GM21367 (cell line): ENCODE measurements at regions not wholly inside any gene's neighbourhood (a gene's known extent, or its start where the extent isn't known, plus 50 kb on each side); places are given as distances from the start of the nearest gene placed in this dataset.
A peak's percentile ranks its signal among the peaks of the same experiment; 100 is the strongest.
"Not testable (repeated sequence)": the region's sequence is repeated elsewhere in the genome, so short reads cannot be mapped to it uniquely, and the experiment has no call there.

Experiments
- ATAC-seq: cut with Tn5 transposase; IDR thresholded peaks from one replicate; pipeline ENCODE4 v1.9.1; 2021; ENCODE audit not compliant: unreplicated experiment

DNA sequence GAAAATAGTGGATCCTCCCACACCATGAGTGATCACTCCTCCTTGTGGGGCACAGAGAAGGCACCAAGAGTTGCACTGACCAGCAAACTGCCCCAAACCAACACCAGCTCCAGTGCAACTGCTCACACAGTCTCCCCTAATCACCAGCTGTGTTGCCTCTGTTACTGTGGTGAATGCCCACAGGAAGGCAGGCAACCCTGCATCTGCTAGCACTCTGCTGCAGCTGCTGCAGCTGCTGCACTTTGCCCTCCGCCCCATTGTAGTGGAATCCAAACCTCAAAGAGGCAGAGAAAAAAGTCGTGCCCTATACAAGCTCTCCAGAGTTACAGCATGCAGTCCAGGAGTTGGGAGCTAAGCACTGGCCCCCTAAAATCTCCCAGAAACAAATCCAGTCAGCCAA is 339.6 kb downstream of the TRIM36 start:
- ATAC-seq = no peak

DNA sequence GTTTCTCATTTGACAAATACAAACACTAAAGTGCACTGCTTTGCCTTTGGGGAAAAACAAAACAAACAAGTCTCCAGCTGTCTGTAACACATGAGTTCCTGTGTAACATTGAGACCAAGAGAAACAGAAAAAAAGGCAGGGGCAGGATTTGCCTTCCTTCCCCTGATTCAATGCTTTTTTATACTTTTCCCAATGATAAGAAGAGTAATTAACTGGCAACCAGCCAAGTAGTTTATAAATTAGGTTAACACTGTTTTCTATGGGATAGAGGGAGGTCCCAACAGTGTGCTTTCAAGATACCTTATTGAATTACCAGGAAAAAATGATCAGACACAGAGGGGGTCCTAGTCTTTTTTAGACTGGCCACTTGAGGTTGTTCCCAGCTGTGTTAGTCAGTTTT is 346.8 kb downstream of the TRIM36 start:
- no peak for ATAC-seq

DNA sequence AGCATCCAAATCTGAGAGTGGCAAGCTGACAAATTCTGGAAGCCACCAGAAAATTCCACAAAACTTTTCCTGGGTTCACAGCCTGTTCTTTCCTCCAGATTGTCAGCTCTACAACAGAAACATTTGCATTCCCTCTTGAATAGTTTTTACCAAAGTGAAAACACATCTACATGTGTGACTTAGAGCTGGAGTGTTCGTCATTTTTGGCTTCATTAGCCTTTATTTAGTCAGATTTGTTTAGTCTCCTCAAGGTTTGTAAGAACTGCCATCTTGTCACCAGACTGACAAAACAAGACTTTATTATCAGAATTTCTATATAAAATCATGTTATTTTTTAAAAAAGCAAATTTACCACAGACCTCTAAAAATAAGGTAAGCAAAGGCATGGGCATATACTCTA is 347.3 kb downstream of the TRIM36 start:
- no peak for ATAC-seq

DNA sequence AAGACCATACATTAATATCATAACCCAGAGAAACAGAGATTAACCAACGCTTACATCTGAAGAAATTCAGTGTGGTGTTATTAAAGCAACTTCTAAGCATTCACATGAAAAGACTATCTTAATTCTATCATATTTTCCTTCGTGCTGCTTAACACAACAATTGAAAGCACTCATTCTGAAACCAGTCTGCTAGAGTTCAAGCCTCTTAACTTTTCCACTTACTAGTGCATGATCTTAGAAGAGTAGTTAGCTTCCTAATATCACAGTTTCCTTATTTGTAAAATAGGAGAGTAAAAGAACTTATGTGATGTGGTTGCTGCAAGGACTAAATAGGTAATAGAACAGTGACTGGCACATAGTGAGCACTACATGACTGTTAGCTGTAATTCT is 379.3 kb downstream of the TRIM36 start:
- ATAC-seq = no peak

DNA sequence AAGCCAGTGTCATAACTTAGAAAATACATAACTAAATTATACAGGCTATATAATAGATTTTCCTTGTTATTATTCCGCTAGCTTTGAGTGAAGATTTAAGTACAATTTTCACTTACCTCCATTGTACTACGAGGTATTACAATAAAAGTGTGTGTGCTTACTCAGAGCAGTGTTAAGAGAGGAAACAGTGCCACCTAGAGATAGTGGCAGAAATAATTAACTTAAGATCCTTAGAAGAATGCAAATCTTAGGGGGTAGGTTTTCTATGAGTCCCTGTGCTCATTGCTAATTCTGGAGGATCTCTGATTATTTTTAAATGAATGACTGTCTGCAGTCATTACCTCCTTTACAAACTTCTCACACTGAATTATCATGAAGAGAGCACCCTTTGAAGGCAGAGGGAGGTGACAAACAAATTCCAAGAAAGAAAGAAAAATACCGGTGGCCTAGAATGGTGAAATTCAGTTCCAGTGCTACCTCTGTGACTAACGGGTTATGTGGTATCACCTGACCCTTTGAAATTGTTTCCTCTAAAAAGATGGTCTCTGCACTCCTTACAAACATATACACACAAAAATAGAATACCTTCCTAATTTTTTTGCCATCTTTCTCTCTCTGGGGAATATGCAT is 379.8 kb downstream of the TRIM36 start:
- peak; percentile 80 for ATAC-seq

DNA sequence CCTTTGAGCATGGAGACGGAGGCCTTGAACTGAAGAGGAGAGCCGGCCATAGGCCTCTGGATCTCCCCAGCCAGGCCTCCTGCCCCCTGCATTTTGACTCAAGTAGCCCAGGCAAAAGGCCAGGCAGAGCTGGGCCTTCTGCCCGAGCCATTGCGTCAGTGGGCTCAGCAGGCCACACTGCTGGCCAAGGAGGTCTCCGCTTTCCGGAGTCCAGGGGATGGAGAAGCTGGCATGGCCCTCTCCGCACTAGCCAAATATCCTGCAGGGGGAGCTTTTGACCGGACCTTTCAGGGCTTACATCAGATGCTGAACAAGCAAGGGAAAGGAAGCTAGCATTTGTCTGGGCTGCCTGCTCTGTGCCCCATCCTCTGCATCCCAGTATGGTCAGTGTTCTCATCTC is 386.8 kb downstream of the TRIM36 start:
- no peak for ATAC-seq

DNA sequence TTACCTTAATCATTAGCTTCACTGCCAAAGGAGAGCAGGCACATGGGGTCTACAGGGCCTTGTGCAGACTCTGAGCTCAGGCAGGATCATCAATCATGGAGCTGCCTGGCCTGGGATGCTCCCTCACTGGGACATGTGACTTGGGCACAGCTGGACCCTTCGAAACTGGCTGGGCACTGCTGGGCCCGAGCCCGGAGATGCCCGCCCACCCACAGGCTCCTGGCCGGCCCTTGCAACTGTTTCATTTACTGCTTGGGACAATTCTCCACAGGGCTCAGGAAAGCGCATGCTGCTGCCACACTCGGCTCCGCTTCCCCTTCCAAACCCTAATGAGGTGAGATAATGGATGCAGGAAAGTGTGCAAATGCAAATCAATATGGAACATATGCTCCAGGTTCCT is 387.5 kb downstream of the TRIM36 start:
- no peak for ATAC-seq

DNA sequence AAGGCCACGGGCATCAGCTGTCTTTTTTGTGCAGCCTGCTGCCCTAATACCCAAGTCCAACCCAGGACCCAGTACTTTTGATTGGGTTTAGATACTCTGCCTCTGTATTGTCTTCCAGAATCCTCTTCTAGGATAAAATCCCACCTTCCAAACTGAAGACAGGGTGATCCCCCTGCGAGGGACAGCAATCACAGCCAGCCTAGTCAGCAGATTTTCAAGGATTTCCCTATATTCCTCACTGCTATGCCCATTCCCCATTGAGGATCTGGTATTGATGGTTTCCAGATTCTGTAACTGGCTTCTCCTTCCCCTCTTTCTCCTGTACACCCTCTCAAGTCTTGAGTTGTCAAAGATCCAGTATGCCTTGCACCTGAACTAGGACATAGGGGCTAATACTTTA is 389.4 kb downstream of the TRIM36 start:
- no peak for ATAC-seq

DNA sequence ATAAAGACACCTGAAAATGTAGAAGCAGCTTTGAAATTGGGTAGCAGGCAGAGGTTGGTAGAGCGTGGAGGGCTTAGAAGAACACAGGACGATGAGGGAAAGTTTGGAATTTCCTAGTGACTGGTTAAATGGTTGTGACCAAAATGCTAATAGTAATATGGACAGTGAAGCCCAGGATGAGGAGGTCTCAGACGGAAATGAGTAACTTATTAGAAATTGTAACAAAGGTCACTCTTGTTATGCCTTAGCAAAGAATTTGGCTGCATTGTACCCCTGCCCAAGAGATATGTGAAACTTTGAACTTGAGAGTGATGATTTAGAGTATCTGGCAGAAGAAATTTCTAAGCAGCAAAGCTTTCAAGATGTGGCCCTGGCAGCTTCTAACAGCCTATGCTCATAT is 382.5 kb downstream of the KCNN2 start:
- no peak for ATAC-seq

DNA sequence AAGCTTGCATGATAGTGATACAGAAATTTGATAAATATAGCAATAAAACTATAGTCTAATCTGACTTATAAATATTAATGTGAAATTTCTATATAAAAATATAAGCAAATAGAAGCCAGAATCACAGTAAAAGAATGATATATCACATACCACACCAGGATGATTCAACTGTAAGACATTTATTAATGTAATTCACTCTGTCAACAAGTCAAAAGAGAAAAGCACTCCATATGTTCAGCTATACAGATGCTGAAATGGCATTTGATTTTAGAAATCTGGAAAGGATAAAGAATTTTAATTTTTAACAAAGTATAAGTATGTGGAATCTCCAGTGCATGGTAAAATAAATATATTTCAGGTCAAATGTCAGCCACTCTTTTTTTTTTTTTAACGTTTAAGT is 372.4 kb downstream of the KCNN2 start:
- ATAC-seq = no peak

DNA sequence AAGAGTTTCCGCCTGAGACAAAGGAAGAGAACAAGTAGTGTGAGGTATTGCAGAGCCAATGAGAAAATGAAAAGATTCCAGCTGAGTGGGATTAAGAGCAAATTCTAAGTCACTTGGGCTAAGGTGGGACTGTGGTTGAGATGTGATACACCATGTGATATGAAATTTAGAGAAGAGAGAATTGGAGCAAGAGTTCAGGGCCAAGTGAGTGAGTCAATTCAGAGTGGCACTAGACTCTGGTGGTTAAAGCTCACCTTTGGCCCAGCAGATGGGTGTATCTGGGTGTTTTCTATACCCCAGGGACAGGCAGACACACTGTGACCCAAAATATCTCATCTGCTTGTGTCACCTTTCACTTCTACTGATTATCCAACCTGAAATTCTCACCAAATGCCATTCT is 368.1 kb downstream of the KCNN2 start:
- ATAC-seq = no peak

DNA sequence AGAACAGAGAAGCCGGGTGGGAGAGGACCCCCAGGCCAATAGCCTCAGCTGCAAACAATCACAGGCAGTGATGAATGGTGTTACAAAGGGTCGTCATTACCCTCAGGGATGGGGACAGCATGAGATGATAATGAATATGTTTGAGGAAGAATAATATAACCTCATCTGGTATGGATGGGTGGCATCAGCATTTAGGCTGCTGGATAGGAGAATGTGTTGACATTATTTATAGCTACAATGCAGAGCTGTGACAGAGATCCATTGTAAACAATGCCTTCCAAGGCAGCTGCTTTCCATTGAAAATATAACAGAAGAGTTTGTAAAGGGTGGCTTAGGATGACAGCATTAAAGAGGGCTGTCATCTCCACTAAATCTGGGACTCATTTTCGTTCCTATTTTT is 365.5 kb downstream of the KCNN2 start:
- no peak for ATAC-seq

DNA sequence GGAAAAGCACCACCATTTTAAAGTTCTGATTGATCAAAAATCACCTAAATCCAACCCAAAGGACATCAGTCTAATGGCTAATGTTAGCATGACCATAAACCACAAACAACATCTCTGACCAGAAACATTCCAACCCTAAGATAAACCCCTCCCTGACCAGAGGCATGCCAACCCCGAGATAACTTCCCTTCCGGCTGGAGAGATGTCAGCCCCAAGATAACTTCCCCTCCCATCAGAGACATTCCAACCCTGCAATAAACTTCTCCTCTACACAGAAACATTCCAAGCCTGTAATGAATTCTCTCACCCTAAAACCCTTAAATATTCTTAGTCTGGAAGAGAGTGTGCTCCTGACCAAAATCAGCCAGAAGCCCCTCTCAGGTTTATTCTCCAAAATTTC is 364.3 kb downstream of the KCNN2 start:
- ATAC-seq = no peak

DNA sequence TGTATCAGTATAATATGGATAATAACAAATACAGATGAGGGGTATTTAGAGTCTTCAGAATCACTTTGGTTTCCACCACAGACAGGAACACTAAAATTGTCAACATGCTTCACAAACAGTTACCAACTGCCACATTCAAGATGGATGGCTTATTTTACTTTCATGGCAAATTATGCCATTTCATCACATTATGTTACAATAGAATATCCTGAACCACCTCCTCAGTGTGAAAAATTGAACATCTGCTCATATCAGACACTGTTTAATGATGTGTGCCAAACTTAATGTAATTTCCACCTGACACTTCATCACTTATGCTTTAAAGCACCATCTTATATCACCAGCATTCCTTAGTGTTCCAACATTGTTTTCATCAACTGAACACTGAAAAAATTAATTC is 357.4 kb downstream of the KCNN2 start:
- no peak for ATAC-seq

DNA sequence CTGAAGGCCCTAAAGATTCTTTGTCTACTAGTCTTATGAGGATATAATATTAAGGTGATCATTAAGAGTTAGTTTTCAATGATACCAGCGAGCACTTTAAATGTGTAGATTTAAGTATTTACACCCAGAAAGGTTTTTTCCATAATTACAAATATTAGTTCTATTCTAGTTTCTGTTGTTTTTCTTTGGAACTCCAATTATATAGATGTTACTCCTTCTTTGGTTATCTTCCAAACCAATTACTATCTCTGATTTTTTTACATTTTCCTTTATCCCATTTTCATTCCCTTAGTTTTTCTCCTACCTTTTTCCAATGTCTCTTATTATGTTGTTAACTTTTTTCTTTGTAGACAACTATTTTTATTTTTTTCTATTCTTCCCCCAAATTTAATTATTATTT is 355.1 kb downstream of the KCNN2 start:
- ATAC-seq = no peak

DNA sequence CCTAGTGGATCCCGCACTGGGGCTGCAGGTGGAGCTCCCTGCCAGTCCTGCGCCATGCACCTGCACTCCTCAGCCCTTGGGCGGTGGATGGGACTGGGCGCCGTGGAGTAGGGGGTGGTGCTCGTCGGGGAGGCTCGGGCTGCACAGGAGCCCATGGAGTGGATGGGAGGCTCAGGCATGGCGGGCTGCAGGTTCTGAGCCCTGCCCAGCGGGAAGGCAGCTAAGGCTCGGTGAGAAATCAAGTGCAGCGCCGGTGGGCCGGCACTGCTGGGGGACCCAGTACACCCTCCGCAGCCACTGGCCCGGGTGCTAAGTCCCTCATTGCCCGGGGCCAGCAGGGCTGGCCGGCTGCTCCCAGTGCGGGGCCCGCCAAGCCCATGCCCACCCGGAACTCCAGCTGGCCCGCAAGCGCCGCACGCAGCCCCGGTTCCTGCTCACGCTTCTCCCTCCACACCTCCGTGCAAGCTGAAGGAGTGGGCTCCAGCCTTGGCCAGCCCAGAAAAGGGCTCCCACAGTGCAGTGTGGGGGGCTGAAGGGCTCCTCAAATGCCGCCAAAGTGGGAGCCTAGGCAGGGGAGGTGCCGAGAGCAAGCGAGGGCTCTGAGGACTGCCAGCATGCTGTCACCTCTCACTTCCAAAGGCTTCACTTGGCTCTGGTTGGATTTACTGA is 342.5 kb downstream of the KCNN2 start:
- ATAC-seq = not testable (repeated sequence)

DNA sequence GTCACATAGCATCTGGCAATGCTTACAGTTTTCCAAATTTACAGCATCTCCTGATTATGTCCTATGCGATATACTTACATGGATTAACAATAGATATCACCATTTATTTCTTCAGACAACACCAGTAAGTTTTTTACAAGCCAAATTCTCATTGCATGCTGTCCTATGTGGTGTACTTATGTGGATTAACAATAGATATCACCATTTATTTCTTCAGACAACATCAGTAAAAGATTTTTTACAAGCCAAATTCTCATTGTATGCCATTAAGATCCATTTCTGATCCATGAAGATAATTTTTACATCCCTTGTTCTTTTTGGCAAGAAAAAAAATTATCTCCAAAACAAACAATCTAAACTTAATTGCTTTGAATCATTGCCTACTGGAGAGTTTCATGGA is 340.9 kb downstream of the KCNN2 start:
- no peak for ATAC-seq

DNA sequence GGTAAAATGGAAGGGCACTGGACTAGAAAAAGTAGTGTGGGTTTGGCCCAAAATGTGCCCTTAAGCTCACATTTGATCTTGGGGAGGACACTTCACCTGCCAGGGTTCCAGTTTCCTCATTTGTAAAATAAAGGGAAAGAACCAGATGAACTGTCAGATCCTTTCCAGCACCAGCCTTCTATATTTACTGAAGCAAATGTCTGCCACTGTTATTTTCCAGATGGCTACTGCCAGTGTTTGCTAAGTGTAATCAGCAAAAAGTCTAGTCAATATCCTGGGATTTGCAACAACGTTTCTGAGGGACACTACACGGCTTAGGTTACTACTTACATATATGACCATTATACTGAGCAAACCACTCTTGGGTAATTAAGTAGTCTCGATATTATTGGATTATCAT is 340.3 kb downstream of the KCNN2 start:
- no peak for ATAC-seq

DNA sequence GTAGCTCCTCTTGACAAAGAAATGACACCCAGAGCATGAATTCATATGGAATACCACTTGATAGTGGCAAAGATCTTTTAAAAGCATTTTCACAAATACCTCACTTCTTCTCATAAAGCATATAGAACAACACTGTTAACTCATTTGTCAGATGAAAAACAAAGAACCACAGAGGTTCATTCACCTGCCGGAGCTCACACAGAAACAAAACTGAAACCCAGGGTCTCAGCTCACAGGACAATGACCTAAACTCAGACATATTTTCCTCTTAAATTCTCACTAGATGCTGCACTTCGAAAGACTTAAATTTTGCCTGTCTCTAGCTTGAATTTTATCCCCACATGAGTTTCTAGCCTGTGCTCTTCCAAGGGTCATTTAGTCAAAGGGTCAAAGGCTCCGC is 339.0 kb downstream of the KCNN2 start:
- no peak for ATAC-seq

DNA sequence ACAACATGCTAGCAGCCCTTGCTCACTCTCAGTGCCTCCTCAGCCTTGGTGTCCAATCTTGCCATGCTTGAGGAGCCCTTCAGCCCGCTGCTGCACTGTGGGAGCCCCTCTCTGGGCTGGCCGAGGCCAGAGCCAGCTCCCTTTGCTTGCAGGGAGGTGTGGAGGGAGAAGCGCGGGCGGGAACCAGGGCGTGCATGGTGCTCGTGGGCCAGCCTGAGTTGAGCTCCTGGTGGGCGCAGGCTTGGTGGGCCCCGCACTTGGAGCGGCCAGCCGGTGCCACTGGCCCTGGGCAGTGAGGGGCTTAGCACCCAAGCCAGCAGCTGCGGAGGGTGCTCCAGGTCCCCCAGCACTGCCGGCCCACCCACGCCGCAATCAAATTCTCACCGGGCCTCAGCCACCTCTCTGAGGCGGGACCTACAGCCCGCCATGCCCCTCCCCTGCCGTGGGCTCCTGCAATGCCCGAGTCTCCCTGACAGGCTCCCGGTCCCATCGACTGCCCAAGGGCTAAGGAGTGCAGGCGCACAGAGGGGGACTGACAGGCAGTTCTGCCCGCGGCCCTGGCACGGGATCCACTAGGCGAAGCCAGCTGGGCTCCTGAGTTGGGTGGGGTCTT is 333.5 kb downstream of the KCNN2 start:
- ATAC-seq = no peak

DNA sequence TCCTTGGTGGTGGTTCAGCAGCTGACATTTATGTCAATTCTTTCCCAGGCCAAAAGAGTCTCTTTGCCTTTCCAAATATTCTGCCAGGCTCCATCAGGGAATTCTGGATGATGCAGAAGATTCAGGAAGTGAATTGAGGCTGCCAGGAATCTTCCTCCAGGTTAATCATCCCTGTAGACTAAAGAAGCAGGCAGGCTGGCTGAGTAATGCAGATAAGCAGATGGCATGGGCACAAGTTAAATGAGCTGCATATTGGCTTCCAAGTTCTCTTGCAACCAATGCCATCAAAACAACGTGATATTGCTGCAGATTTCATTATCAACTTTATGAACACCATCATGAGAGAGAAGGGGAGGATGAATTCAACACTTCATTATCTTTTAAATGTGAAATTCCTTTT is 324.5 kb downstream of the KCNN2 start:
- no peak for ATAC-seq

DNA sequence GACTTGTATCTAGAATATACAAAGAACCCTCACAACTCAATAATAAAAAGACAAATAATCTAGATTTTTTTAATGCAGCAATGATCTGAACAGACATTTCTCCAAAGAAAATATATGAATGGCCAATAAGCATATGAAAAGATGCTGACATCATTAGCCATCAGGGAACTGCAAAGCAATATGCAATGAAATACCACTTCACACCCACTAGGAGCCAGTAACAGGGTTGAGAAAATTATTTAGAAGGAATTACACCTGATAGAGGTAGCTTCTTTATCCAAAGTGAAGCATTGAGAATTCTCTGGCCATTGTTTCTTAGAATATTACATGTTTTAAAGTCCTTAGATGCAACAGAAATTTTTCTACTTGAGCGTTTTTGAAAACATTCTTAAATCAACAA is 316.9 kb downstream of the KCNN2 start:
- no peak for ATAC-seq

DNA sequence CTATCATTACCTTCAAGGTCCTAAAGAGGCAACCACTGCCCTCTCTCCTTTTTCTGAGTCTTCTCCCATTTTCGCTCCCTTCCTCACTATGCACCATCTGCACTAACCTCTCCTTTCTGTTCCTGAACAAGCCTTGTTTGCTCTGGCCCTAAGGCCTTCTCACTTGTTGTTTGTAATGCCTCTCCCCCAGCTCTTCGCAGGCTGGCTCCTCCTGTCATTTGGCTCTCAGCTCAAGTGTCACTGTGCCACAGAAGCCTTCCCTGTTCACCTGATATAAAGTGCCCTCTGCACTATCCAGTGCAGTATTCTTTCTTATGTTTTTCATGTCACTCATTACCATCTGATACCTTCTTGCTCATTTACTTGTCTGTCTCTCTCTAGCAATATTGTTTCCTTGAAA is 303.7 kb downstream of the KCNN2 start:
- ATAC-seq = no peak
